Gastroesophageal sphincter (tissue), 3 donors: ENCODE measurements at regions not wholly inside any gene's neighbourhood (a gene's known extent, or its start where the extent isn't known, plus 50 kb on each side); places are given as distances from the start of the nearest gene placed in this dataset.

Experiments used
- EP300 ChIP-seq: sonication (generic); formaldehyde crosslinking; IDR thresholded peaks from one replicate; pipeline ENCODE4 v1.6.1; 2017; ENCODE audit warnings: antibody characterized with exemption, mild to moderate bottlenecking
- TF ChIP-seq, protein P1 (sequence below), 4 experiments: fragments of 200-600 bp in 2 of 4; fragments of 450-650 bp in 2 of 4; sonication (generic) in 1 of 4; IDR thresholded peaks; one replicate each; pipeline ENCODE4 v1.5.1; 2017 to 2019; ENCODE audit warnings: antibody characterized with exemption in 4 of 4, mild to moderate bottlenecking in 2 of 4, moderate library complexity in 2 of 4

GRCh38 chr13:44710576-44710975, 134.4 kb upstream of the TSC22D1 start:
- TF ChIP-seq, protein P1, sequence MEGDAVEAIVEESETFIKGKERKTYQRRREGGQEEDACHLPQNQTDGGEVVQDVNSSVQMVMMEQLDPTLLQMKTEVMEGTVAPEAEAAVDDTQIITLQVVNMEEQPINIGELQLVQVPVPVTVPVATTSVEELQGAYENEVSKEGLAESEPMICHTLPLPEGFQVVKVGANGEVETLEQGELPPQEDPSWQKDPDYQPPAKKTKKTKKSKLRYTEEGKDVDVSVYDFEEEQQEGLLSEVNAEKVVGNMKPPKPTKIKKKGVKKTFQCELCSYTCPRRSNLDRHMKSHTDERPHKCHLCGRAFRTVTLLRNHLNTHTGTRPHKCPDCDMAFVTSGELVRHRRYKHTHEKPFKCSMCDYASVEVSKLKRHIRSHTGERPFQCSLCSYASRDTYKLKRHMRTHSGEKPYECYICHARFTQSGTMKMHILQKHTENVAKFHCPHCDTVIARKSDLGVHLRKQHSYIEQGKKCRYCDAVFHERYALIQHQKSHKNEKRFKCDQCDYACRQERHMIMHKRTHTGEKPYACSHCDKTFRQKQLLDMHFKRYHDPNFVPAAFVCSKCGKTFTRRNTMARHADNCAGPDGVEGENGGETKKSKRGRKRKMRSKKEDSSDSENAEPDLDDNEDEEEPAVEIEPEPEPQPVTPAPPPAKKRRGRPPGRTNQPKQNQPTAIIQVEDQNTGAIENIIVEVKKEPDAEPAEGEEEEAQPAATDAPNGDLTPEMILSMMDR (IDR thresholded peaks at IDR 0.05): no peak
- TF ChIP-seq EP300: no peak
